ENCODE measurements at regions not wholly inside any gene's neighbourhood (a gene's known extent, or its start where the extent isn't known, plus 50 kb on each side); places are given as distances from the start of the nearest gene placed in this dataset.

DNA sequence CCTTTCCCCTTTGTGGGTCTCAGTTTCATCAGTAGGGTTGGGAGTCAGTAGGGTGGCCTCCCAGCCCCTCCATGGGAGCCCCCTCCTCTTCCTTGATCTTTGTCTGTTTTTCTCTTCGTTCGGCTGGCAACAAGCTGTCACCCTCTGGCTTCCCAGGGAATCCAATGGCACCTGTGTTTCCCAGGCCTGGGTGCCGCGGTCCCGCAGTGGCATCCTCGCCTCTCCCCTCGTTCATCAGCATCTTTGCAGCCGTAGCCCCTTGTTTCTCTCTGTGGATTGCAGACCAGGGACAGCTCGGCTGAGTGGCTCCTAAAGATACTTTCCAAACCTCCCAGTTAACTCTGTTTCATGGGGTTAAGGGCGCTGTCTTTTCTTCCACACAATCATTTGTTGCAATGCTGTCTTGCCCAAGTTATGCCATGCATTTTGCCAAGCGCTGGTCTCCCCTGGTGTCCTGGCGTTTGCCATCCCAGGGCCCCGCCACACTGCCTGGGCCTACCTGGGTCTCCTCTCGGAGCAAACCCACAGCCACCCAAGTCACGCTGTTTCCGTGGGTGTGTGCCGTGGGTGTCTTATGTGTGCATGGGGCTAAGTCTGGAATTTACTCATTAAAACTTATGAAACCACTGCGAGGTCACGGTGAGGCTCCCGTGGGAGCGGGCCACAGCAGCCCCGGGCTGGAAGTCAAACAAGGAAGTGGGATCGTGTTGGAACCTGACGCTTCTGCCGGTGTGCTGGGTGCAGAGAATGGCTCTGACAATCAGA, 189.4 kb upstream of the SHH start:
- Histone ChIP-seq H3K4me3 (ENCODE audit: low read depth, low read length) (no peak overlapping the region), H3K27me3 (ENCODE audit: control insufficient read depth, insufficient read depth, low read length) (peaks cover 10% of the 10 kb centered on the region), H3K36me3 (ENCODE audit: control insufficient read depth, insufficient read depth, low read length) (no peaks in the 10 kb centered on the region)
- DNase-seq (ENCODE audit: low read depth) (no peak), FAIRE-seq (no peak)
- TF ChIP-seq, protein P1, sequence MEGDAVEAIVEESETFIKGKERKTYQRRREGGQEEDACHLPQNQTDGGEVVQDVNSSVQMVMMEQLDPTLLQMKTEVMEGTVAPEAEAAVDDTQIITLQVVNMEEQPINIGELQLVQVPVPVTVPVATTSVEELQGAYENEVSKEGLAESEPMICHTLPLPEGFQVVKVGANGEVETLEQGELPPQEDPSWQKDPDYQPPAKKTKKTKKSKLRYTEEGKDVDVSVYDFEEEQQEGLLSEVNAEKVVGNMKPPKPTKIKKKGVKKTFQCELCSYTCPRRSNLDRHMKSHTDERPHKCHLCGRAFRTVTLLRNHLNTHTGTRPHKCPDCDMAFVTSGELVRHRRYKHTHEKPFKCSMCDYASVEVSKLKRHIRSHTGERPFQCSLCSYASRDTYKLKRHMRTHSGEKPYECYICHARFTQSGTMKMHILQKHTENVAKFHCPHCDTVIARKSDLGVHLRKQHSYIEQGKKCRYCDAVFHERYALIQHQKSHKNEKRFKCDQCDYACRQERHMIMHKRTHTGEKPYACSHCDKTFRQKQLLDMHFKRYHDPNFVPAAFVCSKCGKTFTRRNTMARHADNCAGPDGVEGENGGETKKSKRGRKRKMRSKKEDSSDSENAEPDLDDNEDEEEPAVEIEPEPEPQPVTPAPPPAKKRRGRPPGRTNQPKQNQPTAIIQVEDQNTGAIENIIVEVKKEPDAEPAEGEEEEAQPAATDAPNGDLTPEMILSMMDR (IDR thresholded peaks at IDR 0.05; ENCODE audit: insufficient read depth, low read length, severe bottlenecking), result no peak

DNA sequence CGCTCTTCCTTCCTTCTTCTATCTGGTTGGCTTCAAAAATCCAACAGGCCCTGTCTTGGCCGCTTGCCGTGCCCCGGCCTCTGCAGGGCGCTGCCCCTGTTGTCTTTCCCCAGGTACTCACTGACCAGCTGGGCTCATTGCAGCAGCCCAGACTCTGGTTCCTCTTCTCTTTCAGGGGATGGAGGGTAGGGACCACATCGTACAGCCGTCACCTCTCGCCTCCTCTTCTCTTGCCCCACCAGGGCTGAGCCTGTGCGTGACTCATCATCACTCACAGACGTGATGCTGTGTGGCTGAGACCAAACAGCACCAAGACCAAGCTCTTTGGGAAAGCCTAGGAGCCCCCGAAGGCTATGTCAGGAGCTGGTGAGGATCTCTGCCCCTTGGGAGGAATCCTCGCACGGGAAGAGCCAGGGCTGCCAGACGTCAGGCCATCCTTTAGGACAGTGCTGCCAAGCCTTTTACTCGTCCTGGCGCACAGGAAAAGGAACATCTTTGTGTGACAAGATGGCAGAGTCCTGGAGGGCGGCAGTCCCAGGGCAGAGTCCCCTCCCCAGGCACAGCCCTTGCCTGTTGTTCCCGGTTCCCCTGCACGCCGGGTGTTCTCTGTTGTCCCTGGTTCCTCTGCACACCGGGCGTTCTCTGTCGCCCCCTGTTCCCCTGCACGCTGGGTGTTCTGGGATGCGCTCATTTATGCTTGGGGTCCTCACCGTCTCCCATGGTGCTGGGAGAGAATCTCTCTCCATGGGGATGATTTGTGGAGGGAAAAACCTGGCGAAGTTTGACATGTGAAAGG, 188.5 kb upstream of the SHH start:
- TF ChIP-seq, protein P1 (IDR thresholded peaks at IDR 0.05; ENCODE audit: insufficient read depth, low read length, severe bottlenecking), result no peak
- H3K27me3 ChIP-seq (ENCODE audit: control insufficient read depth, insufficient read depth, low read length), result peaks cover 16% of the 10 kb centered on the region
- no peaks in the 10 kb centered on the region for H3K36me3 ChIP-seq (ENCODE audit: control insufficient read depth, insufficient read depth, low read length)
- FAIRE-seq (no peak), DNase-seq (ENCODE audit: low read depth) (no peak)
- H3K4me3 ChIP-seq (ENCODE audit: low read depth, low read length), result no peak overlapping the region

DNA sequence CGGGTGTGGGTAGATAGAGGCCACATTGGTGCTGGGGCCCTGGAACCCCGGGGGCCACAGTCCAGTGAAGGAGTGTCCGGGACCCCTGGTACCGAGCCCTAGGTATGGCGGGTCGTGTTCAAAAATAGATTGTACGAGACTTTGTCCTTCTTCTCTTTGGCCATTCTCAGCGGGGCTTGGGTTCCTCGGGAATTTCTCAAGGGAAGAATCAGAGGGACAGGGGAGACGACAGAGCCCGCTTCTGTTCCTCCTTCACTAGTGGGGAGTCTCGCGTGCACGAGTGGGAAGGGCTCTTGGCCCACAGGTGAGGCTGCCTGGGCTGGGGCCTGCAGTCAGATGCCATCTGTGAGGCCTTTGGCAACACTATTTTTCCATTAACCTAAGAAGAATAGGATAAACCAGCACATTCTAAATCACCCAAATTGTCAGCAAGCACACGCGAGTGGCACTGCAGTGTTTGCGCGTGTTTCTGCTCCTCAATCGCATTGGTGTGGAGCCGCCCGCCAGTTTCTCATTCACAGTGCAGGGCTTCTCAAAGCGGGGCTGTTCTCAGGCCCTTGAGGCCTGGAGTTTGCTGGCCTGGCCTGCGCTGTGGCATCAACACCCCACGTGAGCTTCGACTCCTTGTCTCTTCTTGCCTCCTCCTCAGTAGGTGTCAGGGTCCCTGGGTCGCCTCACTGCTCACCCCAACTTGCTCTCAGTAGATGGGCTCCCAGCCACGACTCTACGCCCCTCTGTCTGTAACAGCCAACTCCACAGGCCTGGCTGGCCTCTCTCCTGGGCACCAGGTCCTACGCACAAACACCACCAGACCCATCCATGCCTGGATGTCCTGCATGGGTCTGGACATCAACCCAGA, 187.6 kb upstream of the SHH start:
- no peak for FAIRE-seq
- TF ChIP-seq, protein P1 (IDR thresholded peaks at IDR 0.05; ENCODE audit: insufficient read depth, low read length, severe bottlenecking), result no peak
- no peaks in the 10 kb centered on the region for H3K36me3 ChIP-seq (ENCODE audit: control insufficient read depth, insufficient read depth, low read length)

DNA sequence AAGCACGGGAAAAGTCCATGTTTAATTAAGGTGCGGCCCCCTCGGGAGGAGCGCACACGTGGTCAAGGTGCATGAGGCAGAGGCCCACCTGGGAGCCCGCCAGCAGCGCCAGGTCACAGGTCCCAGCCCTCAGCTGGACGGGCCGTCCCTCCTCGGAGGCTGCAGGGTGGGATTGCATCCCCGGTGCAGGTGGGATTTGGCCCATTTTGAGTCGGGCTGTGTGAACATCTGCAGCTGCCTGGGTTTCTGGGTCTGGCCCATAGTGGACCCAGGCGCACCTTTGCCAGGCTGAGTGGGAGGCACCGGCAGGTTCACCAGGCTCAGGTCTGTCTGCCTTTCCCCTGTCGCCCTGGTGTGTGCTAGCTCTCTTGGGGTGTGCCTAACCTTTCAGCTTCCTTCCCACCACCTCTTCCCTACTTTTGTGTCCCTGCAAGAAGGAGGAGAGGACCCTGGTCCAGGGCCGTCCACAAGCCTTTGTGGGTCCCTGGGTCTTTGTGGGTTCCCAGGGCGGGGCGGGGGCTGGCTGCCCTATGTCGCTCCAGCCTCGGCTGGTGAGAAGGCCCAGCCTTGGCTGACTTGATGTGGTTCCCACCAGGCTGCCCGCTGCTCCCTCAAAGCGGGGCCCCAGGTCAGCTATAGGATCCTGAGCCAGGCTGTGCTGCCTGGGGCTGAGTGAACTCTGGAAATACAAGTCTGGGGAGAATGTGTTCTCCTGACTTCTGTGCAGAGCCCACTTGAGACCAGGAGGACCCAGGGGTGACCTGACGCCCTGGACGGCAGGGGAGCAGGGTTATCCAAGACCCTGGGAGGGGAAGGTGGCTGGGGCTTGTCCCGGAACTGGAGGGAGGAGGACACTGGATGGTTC, 186.7 kb upstream of the SHH start:
- TF ChIP-seq, protein P1 (IDR thresholded peaks at IDR 0.05; ENCODE audit: insufficient read depth, low read length, severe bottlenecking), result no peak
- no peak for DNase-seq (ENCODE audit: low read depth)
- Histone ChIP-seq H3K36me3 (ENCODE audit: control insufficient read depth, insufficient read depth, low read length) (no peaks in the 10 kb centered on the region), H3K4me3 (ENCODE audit: low read depth, low read length) (no peak overlapping the region), H3K27me3 (ENCODE audit: control insufficient read depth, insufficient read depth, low read length) (peaks cover 19% of the 10 kb centered on the region)
- no peak for FAIRE-seq

More for the DNA sequence above, 187.6 kb upstream of the SHH start:
- Histone ChIP-seq H3K4me3 (ENCODE audit: low read depth, low read length) (no peak overlapping the region), H3K27me3 (ENCODE audit: control insufficient read depth, insufficient read depth, low read length) (peaks cover 16% of the 10 kb centered on the region)
- DNase-seq (ENCODE audit: low read depth), result no peak

DNA sequence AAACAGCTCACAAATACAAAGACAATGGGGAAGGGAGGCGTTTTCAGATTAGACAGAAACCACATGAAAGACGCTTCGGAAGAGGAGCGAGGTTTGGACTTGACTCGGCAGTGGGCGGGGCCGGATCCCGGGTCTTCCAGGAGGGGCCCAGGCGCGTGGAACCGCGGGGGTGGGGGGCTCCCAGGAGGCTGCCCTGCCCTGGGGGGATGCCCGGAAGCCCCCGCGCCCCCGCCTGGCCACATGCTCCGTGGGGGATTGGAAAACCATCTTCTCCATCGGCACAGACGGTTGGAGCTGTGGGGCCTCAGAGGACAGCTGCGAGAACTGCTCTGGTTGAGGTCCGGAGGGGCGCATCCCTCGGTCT, 186.0 kb upstream of the SHH start:
- DNase-seq (ENCODE audit: low read depth) (peak; percentile 27), FAIRE-seq (no peak)
- H3K36me3 ChIP-seq (ENCODE audit: control insufficient read depth, insufficient read depth, low read length), result no peaks in the 10 kb centered on the region
- TF ChIP-seq, protein P1 (IDR thresholded peaks at IDR 0.05; ENCODE audit: insufficient read depth, low read length, severe bottlenecking), result no peak
- H3K27me3 ChIP-seq (ENCODE audit: control insufficient read depth, insufficient read depth, low read length), result peaks cover 21% of the 10 kb centered on the region
- H3K4me3 ChIP-seq (ENCODE audit: low read depth, low read length), result no peak overlapping the region

All from bronchial epithelial cell (primary cell).